HL-60 (cell line): ENCODE measurements at regions not wholly inside any gene's neighbourhood (a gene's known extent, or its start where the extent isn't known, plus 50 kb on each side); places are given as distances from the start of the nearest gene placed in this dataset.

Experiments
- DNase-seq, 2 experiments: peaks; one replicate each; pipeline ENCODE4 v3.0.0-alpha.2; 2010 to 2020; ENCODE audit warnings: low read depth in 1 of 2, low spot score in 1 of 2
- H3K27ac ChIP-seq: fragments of 250-450 bp; sonication (Bioruptor Pico); replicated peaks from 2 replicates; pipeline ENCODE4 v1.5.1; 2020; ENCODE audit warnings: mild to moderate bottlenecking, moderate library complexity
- H3K27me3 ChIP-seq: fragments of 250-450 bp; sonication (Bioruptor Pico); 2 replicates; pipeline ENCODE4 v1.5.1; 2021; ENCODE audit warnings: mild to moderate bottlenecking, moderate library complexity; ENCODE audit not compliant: insufficient read depth, poor library complexity, severe bottlenecking
- H3K4me3 ChIP-seq: replicated peaks from 2 replicates; pipeline ENCODE4 v1.5.1; 2011; ENCODE audit warnings: mild to moderate bottlenecking, control low read depth, low read length; ENCODE audit not compliant: insufficient read depth
- GABPA ChIP-seq: IDR thresholded peaks from 2 replicates; pipeline ENCODE4 v1.6.1; 2012; ENCODE audit warnings: low read depth
- POLR2AphosphoS5 ChIP-seq: IDR thresholded peaks from 2 replicates; pipeline ENCODE4 v1.6.1; 2012; ENCODE audit warnings: low read depth
- SPI1 ChIP-seq: IDR thresholded peaks from 2 replicates; pipeline ENCODE4 v1.6.1; 2012; ENCODE audit warnings: low read depth, mild to moderate bottlenecking, borderline replicate concordance
- TF ChIP-seq, protein P1 (sequence below): IDR thresholded peaks from 2 replicates; pipeline ENCODE4 v1.6.1; 2012; ENCODE audit warnings: low read depth; ENCODE audit not compliant: insufficient replicate concordance
- TF ChIP-seq, protein P2 (sequence below): IDR thresholded peaks from one replicate; pipeline ENCODE4 v1.5.1; 2011; ENCODE audit warnings: low read length, control low read depth, inconsistent platforms; ENCODE audit not compliant: insufficient read depth

- TF ChIP-seq POLR2AphosphoS5, result no peak
- TF ChIP-seq SPI1, result no peak
- no peak for TF ChIP-seq GABPA
- TF ChIP-seq, protein P1, sequence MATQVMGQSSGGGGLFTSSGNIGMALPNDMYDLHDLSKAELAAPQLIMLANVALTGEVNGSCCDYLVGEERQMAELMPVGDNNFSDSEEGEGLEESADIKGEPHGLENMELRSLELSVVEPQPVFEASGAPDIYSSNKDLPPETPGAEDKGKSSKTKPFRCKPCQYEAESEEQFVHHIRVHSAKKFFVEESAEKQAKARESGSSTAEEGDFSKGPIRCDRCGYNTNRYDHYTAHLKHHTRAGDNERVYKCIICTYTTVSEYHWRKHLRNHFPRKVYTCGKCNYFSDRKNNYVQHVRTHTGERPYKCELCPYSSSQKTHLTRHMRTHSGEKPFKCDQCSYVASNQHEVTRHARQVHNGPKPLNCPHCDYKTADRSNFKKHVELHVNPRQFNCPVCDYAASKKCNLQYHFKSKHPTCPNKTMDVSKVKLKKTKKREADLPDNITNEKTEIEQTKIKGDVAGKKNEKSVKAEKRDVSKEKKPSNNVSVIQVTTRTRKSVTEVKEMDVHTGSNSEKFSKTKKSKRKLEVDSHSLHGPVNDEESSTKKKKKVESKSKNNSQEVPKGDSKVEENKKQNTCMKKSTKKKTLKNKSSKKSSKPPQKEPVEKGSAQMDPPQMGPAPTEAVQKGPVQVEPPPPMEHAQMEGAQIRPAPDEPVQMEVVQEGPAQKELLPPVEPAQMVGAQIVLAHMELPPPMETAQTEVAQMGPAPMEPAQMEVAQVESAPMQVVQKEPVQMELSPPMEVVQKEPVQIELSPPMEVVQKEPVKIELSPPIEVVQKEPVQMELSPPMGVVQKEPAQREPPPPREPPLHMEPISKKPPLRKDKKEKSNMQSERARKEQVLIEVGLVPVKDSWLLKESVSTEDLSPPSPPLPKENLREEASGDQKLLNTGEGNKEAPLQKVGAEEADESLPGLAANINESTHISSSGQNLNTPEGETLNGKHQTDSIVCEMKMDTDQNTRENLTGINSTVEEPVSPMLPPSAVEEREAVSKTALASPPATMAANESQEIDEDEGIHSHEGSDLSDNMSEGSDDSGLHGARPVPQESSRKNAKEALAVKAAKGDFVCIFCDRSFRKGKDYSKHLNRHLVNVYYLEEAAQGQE, result no peak
- TF ChIP-seq, protein P2, sequence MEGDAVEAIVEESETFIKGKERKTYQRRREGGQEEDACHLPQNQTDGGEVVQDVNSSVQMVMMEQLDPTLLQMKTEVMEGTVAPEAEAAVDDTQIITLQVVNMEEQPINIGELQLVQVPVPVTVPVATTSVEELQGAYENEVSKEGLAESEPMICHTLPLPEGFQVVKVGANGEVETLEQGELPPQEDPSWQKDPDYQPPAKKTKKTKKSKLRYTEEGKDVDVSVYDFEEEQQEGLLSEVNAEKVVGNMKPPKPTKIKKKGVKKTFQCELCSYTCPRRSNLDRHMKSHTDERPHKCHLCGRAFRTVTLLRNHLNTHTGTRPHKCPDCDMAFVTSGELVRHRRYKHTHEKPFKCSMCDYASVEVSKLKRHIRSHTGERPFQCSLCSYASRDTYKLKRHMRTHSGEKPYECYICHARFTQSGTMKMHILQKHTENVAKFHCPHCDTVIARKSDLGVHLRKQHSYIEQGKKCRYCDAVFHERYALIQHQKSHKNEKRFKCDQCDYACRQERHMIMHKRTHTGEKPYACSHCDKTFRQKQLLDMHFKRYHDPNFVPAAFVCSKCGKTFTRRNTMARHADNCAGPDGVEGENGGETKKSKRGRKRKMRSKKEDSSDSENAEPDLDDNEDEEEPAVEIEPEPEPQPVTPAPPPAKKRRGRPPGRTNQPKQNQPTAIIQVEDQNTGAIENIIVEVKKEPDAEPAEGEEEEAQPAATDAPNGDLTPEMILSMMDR, result no peak
- DNase-seq, result no peak
- no peak overlapping the region for H3K4me3 ChIP-seq
- H3K27ac ChIP-seq, result no peak overlapping the region
- H3K27me3 ChIP-seq, result no peaks in the 10 kb centered on the region
These were observed 110.3 kb upstream of the PDE5A start for GRCh38 chr4:119738901-119739300.

DNA sequence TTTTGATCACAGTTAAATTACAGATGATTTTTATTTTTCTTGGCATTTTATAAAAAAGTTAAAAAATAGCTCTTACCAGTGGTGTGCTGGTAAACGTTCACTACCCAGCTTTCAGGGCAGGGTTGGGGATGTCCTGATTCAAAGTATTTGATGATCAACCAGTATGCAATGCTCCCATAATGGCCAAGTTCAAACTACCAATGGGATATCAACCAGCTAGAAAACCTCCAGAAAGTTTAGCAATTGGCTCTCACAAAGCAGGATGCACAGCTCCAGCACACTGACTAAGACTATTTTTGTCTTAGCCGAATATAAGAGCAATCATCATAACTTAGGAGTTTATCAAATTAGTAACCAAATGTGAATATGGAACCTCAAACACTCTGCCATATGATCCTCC is 108.0 kb upstream of the PDE5A start:
- H3K27ac ChIP-seq, result no peak overlapping the region
- no peak overlapping the region for H3K4me3 ChIP-seq
- no peak for DNase-seq
- no peaks in the 10 kb centered on the region for H3K27me3 ChIP-seq
- TF ChIP-seq SPI1 (no peak), GABPA (no peak), POLR2AphosphoS5 (no peak)
- TF ChIP-seq, protein P2, result no peak
- TF ChIP-seq, protein P1, result no peak

DNA sequence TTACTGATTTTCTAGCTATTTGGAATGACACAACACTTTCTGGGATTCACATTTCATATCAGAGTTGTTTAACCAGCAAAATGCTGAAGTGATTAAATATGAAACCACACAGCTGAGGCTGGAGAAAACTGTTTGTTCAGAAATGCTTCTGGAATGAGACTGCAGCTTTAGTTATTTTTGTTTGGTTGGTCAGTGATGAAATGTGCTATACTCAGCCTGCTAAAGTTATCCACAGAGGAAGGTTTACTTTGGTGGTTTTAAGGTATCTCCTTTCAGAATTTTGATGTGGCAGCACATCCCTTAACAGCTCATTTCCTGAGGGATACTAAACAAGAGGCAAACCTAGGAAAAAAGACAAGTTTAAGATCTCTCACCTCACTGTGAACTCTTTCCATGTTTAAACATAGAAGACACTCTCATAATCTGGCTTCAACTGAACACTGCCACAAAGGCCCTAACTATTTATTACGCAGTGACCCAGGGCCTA is 106.6 kb upstream of the PDE5A start:
- TF ChIP-seq POLR2AphosphoS5, result no peak
- TF ChIP-seq, protein P1, result no peak
- no peak for TF ChIP-seq SPI1
- TF ChIP-seq, protein P2, result no peak
- TF ChIP-seq GABPA, result no peak
- H3K27me3 ChIP-seq, result no peaks in the 10 kb centered on the region
- no peak overlapping the region for H3K27ac ChIP-seq
- DNase-seq, result no peak
- H3K4me3 ChIP-seq, result no peak overlapping the region
